ENCODE measurements at regions not wholly inside any gene's neighbourhood (a gene's known extent, or its start where the extent isn't known, plus 50 kb on each side); places are given as distances from the start of the nearest gene placed in this dataset.

DNA sequence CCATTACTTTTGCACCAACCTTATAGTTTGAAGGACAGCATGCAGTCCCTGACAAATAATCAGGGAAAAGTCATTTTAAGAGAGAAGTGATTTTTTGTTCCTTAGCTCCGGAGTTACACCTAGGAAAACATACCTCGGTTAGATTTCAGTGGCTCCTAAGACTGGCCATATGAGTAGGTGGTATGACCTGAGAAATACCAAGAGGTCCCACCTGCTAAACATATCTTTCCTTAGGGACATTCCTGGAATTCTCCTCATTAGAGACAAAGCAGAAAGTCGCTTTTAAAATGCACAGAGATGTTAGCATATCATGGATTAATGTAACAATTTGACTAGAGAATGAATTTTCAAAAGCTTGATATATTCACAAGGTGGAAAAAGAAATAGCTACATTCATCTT is 84.2 kb upstream of the RNPC3 start:
- TF ChIP-seq EZH2 (IDR thresholded peaks at IDR 0.05; ENCODE audit: borderline replicate concordance, insufficient read depth, low read depth, low read length, poor library complexity, severe bottlenecking) = no peak
- TF ChIP-seq CTCF (IDR thresholded peaks at IDR 0.05) = no peak

All from B cell (primary cell).